HEK293 (cell line): ENCODE measurements at regions not wholly inside any gene's neighbourhood (a gene's known extent, or its start where the extent isn't known, plus 50 kb on each side); places are given as distances from the start of the nearest gene placed in this dataset.

ENCODE experiments used
- HOXA7 ChIP-seq: sonication (generic); formaldehyde crosslinking; IDR thresholded peaks from 2 replicates; pipeline ENCODE4 v1.8.1; 2022; ENCODE audit warnings: missing genetic modification reagents, borderline replicate concordance
- MEIS1 ChIP-seq: sonication (generic); formaldehyde crosslinking; IDR thresholded peaks from 2 replicates; pipeline ENCODE4 v1.8.1; 2022; ENCODE audit warnings: missing genetic modification reagents, mild to moderate bottlenecking, borderline replicate concordance
- ZBTB26 ChIP-seq: fragments of 450-650 bp; formaldehyde crosslinking; optimal IDR thresholded peaks from 2 replicates; pipeline ENCODE3; 2016; ENCODE audit warnings: missing biosample characterization, mild to moderate bottlenecking, missing genetic modification characterization
- ZBTB7A ChIP-seq: fragments of 450-650 bp; formaldehyde crosslinking; IDR thresholded peaks from 2 replicates; pipeline ENCODE4 v1.5.1; 2016; ENCODE audit warnings: low read depth, missing biosample characterization, missing genetic modification characterization
- ZNF214 ChIP-seq: fragments of 450-650 bp; formaldehyde crosslinking; IDR thresholded peaks from 2 replicates; pipeline ENCODE4 v1.5.1; 2017; ENCODE audit warnings: missing biosample characterization, mild to moderate bottlenecking, missing genetic modification characterization, borderline replicate concordance
- ZNF24 ChIP-seq: fragments of 450-650 bp; formaldehyde crosslinking; IDR thresholded peaks from 2 replicates; pipeline ENCODE4 v1.5.1; 2016; ENCODE audit warnings: missing biosample characterization, missing genetic modification characterization
- ZNF274 ChIP-seq, 2 experiments: fragments of 200-500 bp in 1 of 2; fragments of 450-650 bp in 1 of 2; sonication (Bioruptor generic) in 1 of 2; formaldehyde crosslinking in 1 of 2; IDR thresholded peaks; 2 replicates each; pipeline versions ENCODE4 v1.5.1 to v1.6.1; 2014 to 2016; ENCODE audit warnings: borderline replicate concordance in 1 of 2, inconsistent platforms in 1 of 2, low read length in 1 of 2, missing biosample characterization in 1 of 2, missing genetic modification characterization in 1 of 2
- ZNF280D ChIP-seq: fragments of 450-650 bp; formaldehyde crosslinking; IDR thresholded peaks from 2 replicates; pipeline ENCODE4 v1.5.1; 2016; ENCODE audit warnings: missing biosample characterization, missing genetic modification characterization
- ZNF626 ChIP-seq: fragments of 450-650 bp; sonication (Bioruptor Pico); formaldehyde crosslinking; IDR thresholded peaks from 2 replicates; pipeline ENCODE4 v1.5.1; 2018; ENCODE audit warnings: missing biosample characterization, missing genetic modification characterization, inconsistent platforms
- ZNF776 ChIP-seq: fragments of 450-650 bp; formaldehyde crosslinking; IDR thresholded peaks from 2 replicates; pipeline ENCODE4 v1.5.0; 2017; ENCODE audit warnings: missing biosample characterization, missing genetic modification characterization, borderline replicate concordance
- TF ChIP-seq, protein P1 (sequence below): fragments of 450-650 bp; formaldehyde crosslinking; IDR thresholded peaks from 2 replicates; pipeline ENCODE4 v1.5.1; 2016; ENCODE audit warnings: missing biosample characterization, missing genetic modification characterization
- TF ChIP-seq, protein P2 (sequence below): fragments of 450-650 bp; formaldehyde crosslinking; IDR thresholded peaks from 2 replicates; pipeline ENCODE4 v1.5.1; 2016; ENCODE audit warnings: missing biosample characterization, missing genetic modification characterization, borderline replicate concordance
- TF ChIP-seq, protein P3 (sequence below): fragments of 450-650 bp; formaldehyde crosslinking; IDR thresholded peaks from 2 replicates; pipeline ENCODE4 v1.5.1; 2016; ENCODE audit warnings: missing biosample characterization, missing genetic modification characterization

DNA sequence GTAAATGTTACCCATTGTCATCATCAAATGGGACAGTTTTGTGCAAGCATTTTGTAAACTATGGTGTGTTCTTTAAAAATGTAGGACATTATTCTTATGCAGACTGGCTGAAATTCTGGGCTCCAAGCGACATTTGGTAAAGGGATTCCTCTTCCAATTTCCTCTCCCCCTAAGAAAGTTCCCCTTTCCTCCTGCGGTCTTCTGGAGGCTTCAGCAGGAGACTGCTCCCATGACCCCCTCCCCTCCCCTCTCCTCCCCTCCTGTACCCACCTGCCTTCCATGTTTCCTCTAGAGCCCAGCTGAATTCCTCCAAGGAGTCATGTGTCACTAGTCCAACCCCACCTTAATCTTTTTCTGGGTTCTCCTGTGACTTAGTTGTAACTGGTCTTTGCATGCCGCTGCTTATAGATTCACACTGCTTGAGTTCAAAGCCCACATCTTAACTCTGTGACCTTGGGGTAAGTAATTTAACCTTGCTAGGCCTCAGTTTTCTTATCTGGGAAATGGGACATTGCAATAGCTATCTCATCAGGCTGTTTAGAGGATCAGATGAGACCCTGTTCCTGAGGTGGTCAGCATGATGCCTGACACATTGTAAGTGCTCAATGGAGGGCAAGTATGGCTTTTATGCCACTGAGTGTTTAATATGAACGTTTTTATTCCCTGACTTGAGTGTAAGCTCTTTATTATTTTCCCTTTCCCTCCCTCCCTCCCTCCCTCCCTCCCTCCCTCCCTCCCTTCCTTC is 69.9 kb upstream of the WDR26 start:
- TF ChIP-seq, protein P1, sequence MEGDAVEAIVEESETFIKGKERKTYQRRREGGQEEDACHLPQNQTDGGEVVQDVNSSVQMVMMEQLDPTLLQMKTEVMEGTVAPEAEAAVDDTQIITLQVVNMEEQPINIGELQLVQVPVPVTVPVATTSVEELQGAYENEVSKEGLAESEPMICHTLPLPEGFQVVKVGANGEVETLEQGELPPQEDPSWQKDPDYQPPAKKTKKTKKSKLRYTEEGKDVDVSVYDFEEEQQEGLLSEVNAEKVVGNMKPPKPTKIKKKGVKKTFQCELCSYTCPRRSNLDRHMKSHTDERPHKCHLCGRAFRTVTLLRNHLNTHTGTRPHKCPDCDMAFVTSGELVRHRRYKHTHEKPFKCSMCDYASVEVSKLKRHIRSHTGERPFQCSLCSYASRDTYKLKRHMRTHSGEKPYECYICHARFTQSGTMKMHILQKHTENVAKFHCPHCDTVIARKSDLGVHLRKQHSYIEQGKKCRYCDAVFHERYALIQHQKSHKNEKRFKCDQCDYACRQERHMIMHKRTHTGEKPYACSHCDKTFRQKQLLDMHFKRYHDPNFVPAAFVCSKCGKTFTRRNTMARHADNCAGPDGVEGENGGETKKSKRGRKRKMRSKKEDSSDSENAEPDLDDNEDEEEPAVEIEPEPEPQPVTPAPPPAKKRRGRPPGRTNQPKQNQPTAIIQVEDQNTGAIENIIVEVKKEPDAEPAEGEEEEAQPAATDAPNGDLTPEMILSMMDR, result no peak
- TF ChIP-seq ZNF214 (tag by site-specific recombination) (no peak), ZNF274 (IDR thresholded peaks at IDR 0.05; ENCODE audit: low read length) (no peak), ZNF274 (tag by site-specific recombination; IDR thresholded peaks at IDR 0.05; ENCODE audit: borderline replicate concordance) (no peak), HOXA7 (CRISPR knock-in tag) (no peak), MEIS1 (CRISPR knock-in tag) (no peak), ZNF280D (tag by site-specific recombination) (no peak), ZBTB7A (tag by site-specific recombination) (no peak), ZNF24 (tag by site-specific recombination) (no peak), ZNF776 (tag by site-specific recombination) (no peak), ZNF626 (tag by site-specific recombination) (no peak), ZBTB26 (tag by site-specific recombination) (no peak)
- TF ChIP-seq, protein P2, sequence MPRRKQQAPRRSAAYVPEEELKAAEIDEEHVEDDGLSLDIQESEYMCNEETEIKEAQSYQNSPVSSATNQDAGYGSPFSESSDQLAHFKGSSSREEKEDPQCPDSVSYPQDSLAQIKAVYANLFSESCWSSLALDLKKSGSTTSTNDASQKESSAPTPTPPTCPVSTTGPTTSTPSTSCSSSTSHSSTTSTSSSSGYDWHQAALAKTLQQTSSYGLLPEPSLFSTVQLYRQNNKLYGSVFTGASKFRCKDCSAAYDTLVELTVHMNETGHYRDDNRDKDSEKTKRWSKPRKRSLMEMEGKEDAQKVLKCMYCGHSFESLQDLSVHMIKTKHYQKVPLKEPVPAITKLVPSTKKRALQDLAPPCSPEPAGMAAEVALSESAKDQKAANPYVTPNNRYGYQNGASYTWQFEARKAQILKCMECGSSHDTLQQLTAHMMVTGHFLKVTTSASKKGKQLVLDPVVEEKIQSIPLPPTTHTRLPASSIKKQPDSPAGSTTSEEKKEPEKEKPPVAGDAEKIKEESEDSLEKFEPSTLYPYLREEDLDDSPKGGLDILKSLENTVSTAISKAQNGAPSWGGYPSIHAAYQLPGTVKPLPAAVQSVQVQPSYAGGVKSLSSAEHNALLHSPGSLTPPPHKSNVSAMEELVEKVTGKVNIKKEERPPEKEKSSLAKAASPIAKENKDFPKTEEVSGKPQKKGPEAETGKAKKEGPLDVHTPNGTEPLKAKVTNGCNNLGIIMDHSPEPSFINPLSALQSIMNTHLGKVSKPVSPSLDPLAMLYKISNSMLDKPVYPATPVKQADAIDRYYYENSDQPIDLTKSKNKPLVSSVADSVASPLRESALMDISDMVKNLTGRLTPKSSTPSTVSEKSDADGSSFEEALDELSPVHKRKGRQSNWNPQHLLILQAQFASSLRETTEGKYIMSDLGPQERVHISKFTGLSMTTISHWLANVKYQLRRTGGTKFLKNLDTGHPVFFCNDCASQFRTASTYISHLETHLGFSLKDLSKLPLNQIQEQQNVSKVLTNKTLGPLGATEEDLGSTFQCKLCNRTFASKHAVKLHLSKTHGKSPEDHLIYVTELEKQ (tag by site-specific recombination), result no peak
- TF ChIP-seq, protein P3, sequence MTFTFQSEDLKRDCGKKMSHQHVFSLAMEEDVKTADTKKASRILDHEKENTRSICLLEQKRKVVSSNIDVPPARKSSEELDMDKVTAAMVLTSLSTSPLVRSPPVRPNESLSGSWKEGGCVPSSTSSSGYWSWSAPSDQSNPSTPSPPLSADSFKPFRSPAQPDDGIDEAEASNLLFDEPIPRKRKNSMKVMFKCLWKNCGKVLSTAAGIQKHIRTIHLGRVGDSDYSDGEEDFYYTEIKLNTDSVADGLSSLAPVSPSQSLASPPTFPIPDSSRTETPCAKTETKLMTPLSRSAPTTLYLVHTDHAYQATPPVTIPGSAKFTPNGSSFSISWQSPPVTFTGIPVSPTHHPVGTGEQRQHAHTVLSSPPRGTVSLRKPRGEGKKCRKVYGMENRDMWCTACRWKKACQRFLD, result no peak
